ENCODE measurements at regions not wholly inside any gene's neighbourhood (a gene's known extent, or its start where the extent isn't known, plus 50 kb on each side); places are given as distances from the start of the nearest gene placed in this dataset.

DNA sequence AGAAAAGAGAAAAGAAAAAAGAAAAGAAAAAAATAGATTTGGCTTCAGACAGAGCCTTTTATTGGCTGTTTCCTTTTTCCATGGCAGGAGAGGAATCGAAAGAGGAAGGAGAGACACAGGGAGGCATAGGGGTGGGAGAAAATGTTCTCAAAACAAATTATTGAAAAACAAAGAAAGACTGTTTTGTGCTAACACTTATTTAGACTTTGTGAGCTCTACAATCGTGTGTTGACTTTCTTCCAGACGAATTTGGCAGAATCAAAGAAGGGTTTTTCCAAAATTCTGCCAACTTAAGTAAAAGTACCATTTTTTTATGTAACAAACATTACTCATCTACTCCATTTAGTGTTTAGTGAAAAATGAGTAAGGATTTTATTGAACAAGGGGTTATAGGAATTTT is 982.2 kb downstream of the REEP3 start:
- H3K27ac Mint-ChIP-seq: no peak overlapping the region

GRCh38 chr10:64505501-64505900 is 984.3 kb downstream of the REEP3 start:
- Histone ChIP-seq H3K4me1 (ENCODE audit: control insufficient read depth, insufficient read depth, low read length) (peaks cover 2% of the 10 kb centered on the region), H3K27ac (ENCODE audit: low read depth, low read length) (no peak overlapping the region), H3K9ac (ENCODE audit: extremely low read depth, low read length, poor library complexity, severe bottlenecking) (no peak overlapping the region), H3K4me3 (ENCODE audit: low read length) (no peak overlapping the region), H3K27me3 (ENCODE audit: control insufficient read depth, insufficient read depth, low read length, poor library complexity, severe bottlenecking) (no peaks in the 10 kb centered on the region), H3K36me3 (ENCODE audit: control insufficient read depth, insufficient read depth, low read length) (no peaks in the 10 kb centered on the region), H3K9me3 (ENCODE audit: control insufficient read depth, low read length) (peaks cover 25% of the 10 kb centered on the region)
- peaks cover 23% of the 10 kb centered on the region for H3K4me1 Mint-ChIP-seq
- peaks cover 10% of the 10 kb centered on the region for H3K36me3 Mint-ChIP-seq (ENCODE audit: low read depth)
- peaks cover 12% of the 10 kb centered on the region for H3K9me3 Mint-ChIP-seq
- no peaks in the 10 kb centered on the region for H3K27me3 Mint-ChIP-seq (ENCODE audit: insufficient read depth)
- 91% methylated on average over 1 of the region's 1 CpG; no CpG with 5 or more reads in 1 of the 2 experiments for WGBS, 2 experiments (ENCODE audit: insufficient coverage in 1 of 2, insufficient read length in 1 of 2)
- TF ChIP-seq CTCF (conservative IDR thresholded peaks at IDR 0.05): no peak
- no peak for DNase-seq
- no peak overlapping the region for H3K27ac Mint-ChIP-seq
- no peak overlapping the region for H3K4me3 Mint-ChIP-seq

More for the DNA sequence above, 982.2 kb downstream of the REEP3 start:
- Mint-ChIP-seq H3K4me3 (no peak overlapping the region), H3K4me1 (peaks cover 20% of the 10 kb centered on the region), H3K36me3 (ENCODE audit: low read depth) (peaks cover 7% of the 10 kb centered on the region), H3K9me3 (peaks cover 8% of the 10 kb centered on the region), H3K27me3 (ENCODE audit: insufficient read depth) (no peaks in the 10 kb centered on the region)
- H3K4me3 ChIP-seq (ENCODE audit: low read length): no peak overlapping the region
- peaks cover 2% of the 10 kb centered on the region for H3K4me1 ChIP-seq (ENCODE audit: control insufficient read depth, insufficient read depth, low read length)
- no peak overlapping the region for H3K27ac ChIP-seq (ENCODE audit: low read depth, low read length)
- H3K36me3 ChIP-seq (ENCODE audit: control insufficient read depth, insufficient read depth, low read length): no peaks in the 10 kb centered on the region
- peaks cover 29% of the 10 kb centered on the region for H3K9me3 ChIP-seq (ENCODE audit: control insufficient read depth, low read length)
- TF ChIP-seq CTCF (conservative IDR thresholded peaks at IDR 0.05): no peak
- no peaks in the 10 kb centered on the region for H3K27me3 ChIP-seq (ENCODE audit: control insufficient read depth, insufficient read depth, low read length, poor library complexity, severe bottlenecking)
- no peak for DNase-seq
- H3K9ac ChIP-seq (ENCODE audit: extremely low read depth, low read length, poor library complexity, severe bottlenecking): no peak overlapping the region
- WGBS, 2 experiments (ENCODE audit: insufficient coverage in 1 of 2, insufficient read length in 1 of 2): 67 to 88% methylated on average over 1 to 3 of the region's 3 CpGs

GRCh38 chr10:64506963-64507362 is 985.8 kb downstream of the REEP3 start:
- H3K4me3 Mint-ChIP-seq: peak overlapping the region; percentile 10
- peak overlapping the region; percentile 92 for H3K27ac Mint-ChIP-seq
- Histone ChIP-seq H3K27ac (ENCODE audit: low read depth, low read length) (no peak overlapping the region), H3K9me3 (ENCODE audit: control insufficient read depth, low read length) (peaks cover 25% of the 10 kb centered on the region), H3K4me3 (ENCODE audit: low read length) (no peak overlapping the region), H3K27me3 (ENCODE audit: control insufficient read depth, insufficient read depth, low read length, poor library complexity, severe bottlenecking) (no peaks in the 10 kb centered on the region), H3K36me3 (ENCODE audit: control insufficient read depth, insufficient read depth, low read length) (no peaks in the 10 kb centered on the region), H3K4me1 (ENCODE audit: control insufficient read depth, insufficient read depth, low read length) (peaks cover 2% of the 10 kb centered on the region), H3K9ac (ENCODE audit: extremely low read depth, low read length, poor library complexity, severe bottlenecking) (no peak overlapping the region)
- 41 to 60% methylated on average over 1 to 3 of the region's 3 CpGs for WGBS, 2 experiments (ENCODE audit: insufficient coverage in 1 of 2, insufficient read length in 1 of 2)
- H3K9me3 Mint-ChIP-seq: peaks cover 19% of the 10 kb centered on the region
- H3K36me3 Mint-ChIP-seq (ENCODE audit: low read depth): peaks cover 10% of the 10 kb centered on the region
- no peak for TF ChIP-seq CTCF (conservative IDR thresholded peaks at IDR 0.05)
- peaks cover 23% of the 10 kb centered on the region for H3K4me1 Mint-ChIP-seq
- peak; percentile 92 for DNase-seq
- H3K27me3 Mint-ChIP-seq (ENCODE audit: insufficient read depth): no peaks in the 10 kb centered on the region
